Amniotic stem cell (primary cell): ENCODE measurements at regions not wholly inside any gene's neighbourhood (a gene's known extent, or its start where the extent isn't known, plus 50 kb on each side); places are given as distances from the start of the nearest gene placed in this dataset.
"Not testable (repeated sequence)": the region's sequence is repeated elsewhere in the genome, so short reads cannot be mapped to it uniquely, and the experiment has no call there.

Experiments
- DNase-seq: peaks from one replicate; lab custom pipeline; 2025; lab: John Stamatoyannopoulos, UW

- DNase-seq: no peak
Measured at GRCh38 chr12:47488888-47489287, 216.9 kb downstream of the RPAP3 start.

GRCh38 chr12:47481041-47481440 is 224.8 kb downstream of the RPAP3 start:
- no peak for DNase-seq

DNA sequence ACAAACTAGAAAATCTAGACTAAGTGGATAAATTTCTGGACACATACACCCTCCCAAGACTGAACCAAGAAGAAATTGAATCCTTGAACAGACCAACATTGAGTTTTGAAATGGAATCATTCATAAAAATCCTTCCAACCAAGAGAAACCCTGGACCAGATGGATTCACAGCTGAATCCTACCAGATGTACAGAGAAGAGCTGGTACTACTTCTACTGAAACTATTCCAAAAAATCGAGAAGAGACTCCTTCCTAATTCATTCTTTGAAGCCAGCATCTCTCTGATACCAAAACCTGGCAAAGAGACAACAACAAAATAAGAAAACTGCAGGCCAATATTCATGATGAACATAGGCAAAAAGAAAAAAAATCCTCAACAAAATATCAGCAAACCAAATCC is 227.4 kb downstream of the RPAP3 start:
- no peak for DNase-seq

DNA sequence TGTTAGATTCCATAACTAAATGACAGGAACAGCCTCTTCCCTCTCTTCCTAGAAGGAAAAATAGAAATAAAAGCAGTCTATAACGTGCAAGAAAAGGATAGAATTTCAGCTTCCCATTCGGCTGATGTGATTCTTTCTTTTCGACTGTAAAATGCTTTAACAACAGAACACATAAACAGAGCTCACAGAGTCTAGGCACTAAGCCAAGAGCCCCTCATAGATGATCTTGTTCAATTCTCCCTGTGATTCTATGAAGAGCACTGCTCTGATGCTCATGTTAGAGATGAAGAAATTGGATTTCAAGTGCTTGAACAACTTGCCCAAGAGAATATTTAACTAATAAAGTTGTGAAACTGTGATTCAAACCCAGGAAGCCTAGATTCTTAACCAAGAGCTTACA is 232.7 kb downstream of the RPAP3 start:
- DNase-seq: no peak

- not testable (repeated sequence) for DNase-seq
Measured at GRCh38 chr12:47470349-47470748, 235.5 kb downstream of the RPAP3 start.

GRCh38 chr12:47463918-47464317 is 241.9 kb downstream of the RPAP3 start:
- not testable (repeated sequence) for DNase-seq

GRCh38 chr12:47458279-47458678 is 247.6 kb downstream of the RPAP3 start:
- no peak for DNase-seq

GRCh38 chr12:47449797-47450196 is 256.0 kb downstream of the RPAP3 start:
- no peak for DNase-seq

- DNase-seq: no peak
Measured at GRCh38 chr12:47442310-47442709, 263.5 kb downstream of the RPAP3 start.

GRCh38 chr12:47441490-47441889 is 264.3 kb downstream of the RPAP3 start:
- no peak for DNase-seq

DNA sequence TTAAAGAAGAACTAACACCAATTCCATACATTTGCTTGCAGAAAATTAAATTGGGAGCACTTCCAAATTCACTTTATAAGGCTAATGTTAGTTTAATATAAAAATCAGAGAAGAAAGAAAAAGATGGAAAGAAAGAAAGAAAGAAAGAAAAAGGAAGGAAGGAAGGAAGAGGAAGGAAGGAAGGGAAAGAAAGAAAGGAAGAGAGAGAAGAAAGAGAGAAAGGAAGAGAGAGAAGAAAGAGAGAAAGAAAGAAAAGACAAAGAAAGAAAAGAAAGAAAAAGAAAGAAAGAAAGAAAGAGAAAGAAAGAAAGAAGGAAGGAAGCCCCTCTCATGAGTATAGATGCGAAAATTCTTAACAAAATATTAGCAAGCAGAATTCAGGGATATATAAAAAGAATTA is 267.7 kb downstream of the RPAP3 start:
- no peak for DNase-seq

DNA sequence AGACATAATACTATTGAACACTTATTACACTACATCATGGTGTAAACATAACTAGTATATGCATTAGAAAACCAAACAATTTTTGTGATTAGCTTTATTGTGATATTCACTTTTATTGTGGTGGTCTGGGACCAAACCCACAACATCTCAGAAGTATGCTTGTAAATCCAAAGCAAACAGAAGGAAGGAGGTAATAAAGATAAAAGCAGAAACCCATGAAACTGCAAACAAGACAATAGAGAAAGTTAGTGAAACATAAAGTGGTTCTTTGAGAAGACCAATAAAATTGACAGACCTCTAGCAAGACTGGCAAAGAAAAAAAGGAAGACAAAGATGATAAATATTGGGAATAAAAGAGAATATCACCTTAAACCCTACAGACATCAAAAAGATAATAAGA is 268.3 kb downstream of the RPAP3 start:
- no peak for DNase-seq

DNA sequence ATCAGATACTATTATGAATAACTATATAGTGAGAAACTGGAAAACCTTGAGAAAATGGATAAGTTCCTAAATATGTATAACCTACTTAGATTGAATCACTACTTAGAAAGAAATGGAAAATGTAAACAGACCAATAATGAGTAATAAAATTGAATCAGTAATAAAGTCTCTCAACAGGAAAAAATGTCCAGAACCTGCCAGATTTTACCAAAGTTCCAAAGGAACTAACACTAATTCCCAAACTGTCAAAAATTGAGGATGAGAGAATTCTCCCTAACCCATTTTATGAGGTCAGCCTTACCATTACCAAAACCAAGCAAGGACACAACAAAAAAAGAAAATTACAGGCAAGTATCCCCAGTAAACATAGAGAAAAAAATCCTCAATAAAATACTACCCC is 272.0 kb downstream of the RPAP3 start:
- DNase-seq: no peak

DNA sequence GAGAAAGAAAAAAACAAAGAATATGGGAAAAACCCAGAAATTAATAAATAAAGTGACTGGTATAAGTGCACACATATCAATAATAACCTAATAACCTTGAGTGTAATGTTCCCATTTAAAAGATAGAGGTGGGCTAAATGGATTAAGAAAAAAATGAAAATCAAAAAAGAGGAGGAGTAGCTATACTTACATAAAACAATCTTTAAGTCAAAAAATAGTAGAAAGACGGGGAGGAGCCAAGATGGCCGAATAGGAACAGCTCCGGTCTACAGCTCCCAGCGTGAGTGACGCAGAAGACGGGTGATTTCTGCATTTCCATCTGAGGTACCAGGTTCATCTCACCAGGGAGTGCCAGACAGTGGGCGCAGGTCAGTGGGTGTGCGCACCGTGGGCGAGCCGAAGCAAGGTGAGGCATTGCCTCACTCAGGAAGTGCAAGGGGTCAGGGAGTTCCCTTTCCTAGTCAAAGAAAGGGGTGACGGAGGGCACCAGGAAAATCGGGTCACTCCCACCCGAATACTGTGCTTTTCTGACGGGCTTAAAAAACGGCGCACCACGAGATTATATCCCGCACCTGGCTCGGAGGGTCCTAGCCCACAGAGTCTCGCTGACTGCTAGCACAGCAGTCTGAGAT is 279.0 kb downstream of the RPAP3 start:
- not testable (repeated sequence) for DNase-seq

DNA sequence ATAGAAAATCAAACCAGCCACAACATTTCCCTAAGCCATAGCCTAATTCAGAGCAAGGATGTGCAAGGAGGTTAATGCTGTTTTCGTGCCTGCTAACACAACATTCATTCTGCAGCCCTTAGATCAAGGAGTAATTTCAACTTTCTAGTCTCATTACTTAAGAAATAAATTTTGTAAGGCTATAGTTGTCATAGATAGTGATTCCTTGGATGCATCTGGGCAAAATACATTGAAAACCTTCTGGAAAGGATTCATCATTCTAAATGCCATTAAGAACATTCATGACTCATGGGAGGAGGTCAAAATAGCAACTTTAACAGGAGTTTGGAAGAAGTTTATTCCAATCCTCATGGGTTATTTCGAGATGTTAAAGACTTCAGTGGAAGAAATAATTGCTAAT is 283.2 kb downstream of the RPAP3 start:
- DNase-seq: no peak

GRCh38 chr12:47419497-47419896 is 286.3 kb downstream of the RPAP3 start:
- DNase-seq: no peak

- DNase-seq: no peak
Measured at GRCh38 chr12:47417955-47418354, 287.9 kb downstream of the RPAP3 start.

- DNase-seq: no peak
Measured at GRCh38 chr12:47417121-47417520, 288.7 kb downstream of the RPAP3 start.

DNA sequence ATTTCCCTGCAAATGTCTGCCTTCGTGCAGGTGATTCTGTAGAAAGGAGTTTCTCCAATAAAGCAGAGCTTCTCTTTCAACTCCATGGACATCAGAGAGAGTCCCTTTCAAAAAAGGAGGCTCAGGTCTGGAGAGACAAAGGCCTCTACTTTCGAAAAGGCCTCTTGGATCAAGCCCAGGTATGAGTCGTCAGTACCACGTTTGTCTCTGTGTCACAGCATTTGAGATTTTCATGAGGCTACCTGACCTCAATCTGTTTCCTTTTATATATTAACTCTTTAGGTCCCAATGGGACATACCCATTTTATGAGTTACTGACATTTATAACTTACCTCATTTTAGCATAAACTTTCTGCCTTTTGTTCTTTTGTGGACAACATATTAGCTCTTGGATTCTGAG is 290.8 kb downstream of the RPAP3 start:
- no peak for DNase-seq

GRCh38 chr12:47414511-47414910 is 291.3 kb downstream of the RPAP3 start:
- DNase-seq: no peak

- DNase-seq: no peak
Measured at GRCh38 chr12:47413806-47414205, 292.0 kb downstream of the RPAP3 start.

GRCh38 chr12:47412601-47413236 is 293.1 kb downstream of the RPAP3 start:
- no peak for DNase-seq

- no peak for DNase-seq
Measured at GRCh38 chr12:47411966-47412365, 293.9 kb downstream of the RPAP3 start.

DNA sequence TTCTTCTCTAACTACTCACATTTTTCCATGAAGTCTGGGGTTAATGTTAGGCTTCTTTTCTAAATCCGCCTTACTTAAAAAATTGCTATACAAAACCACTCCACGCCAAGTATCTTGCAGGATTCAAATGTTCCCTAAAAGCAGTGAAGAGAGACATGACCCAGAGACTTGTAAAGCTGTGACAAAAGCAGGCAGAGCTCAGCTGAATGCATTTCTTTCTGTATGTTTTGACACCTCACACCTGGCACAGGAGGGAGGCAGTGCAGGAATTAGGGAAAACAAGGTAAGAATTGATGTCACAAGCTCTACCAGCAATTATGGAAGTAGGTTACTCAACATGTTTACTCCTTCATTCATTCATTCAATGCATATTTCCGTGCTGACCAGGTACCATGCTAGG is 295.0 kb downstream of the RPAP3 start:
- no peak for DNase-seq
